ENCODE measurements at regions not wholly inside any gene's neighbourhood (a gene's known extent, or its start where the extent isn't known, plus 50 kb on each side); places are given as distances from the start of the nearest gene placed in this dataset.

- Histone ChIP-seq H2AK5ac (ENCODE audit: low read length) (no peak overlapping the region), H3K4me3 (ENCODE audit: low read depth, low read length) (no peak overlapping the region)
- DNase-seq = no peak
Measured at GRCh38 chr13:58879114-58879513, 1247.6 kb downstream of the PCDH17 start.

DNA sequence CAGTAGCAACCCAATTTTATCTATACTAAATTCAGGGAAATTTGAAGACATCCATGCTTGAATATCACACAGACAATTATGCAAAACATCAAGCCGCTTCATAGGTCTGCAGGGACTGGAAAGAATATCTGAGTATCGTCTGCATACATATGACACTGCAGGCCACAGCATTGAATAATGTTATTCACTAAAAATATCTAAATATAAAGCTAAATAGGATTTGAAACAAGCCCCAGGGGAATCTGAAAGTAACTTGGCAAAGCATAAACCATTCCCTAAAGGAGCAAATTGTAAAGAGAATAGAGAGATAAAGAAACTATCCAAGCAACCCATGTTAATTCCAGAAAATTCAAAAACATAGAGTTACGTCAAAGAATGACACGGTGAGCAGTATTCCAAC, 1251.0 kb downstream of the PCDH17 start:
- DNase-seq = no peak
- Histone ChIP-seq H2BK12ac (ENCODE audit: low read length) (no peak overlapping the region), H3K4ac (ENCODE audit: low read depth, low read length) (no peak overlapping the region), H3K4me2 (ENCODE audit: low read length) (no peak overlapping the region), H3K18ac (ENCODE audit: low read length) (no peak overlapping the region), H2AK5ac (ENCODE audit: low read length) (no peak overlapping the region), H2BK5ac (ENCODE audit: low read depth, low read length, poor library complexity) (no peak overlapping the region), H4K12ac (ENCODE audit: low read depth, low read length) (no peak overlapping the region), H3K4me1 (ENCODE audit: control insufficient read depth in 1 of 2, insufficient read depth in 2 of 2, low read length in 2 of 2) (no peaks in the 10 kb centered on the region), H4K8ac (ENCODE audit: low read depth, low read length) (no peak overlapping the region), H2BK120ac (ENCODE audit: insufficient read depth, low read length, poor library complexity) (no peak overlapping the region), H3K36me3 (ENCODE audit: control insufficient read depth in 1 of 2, insufficient read depth in 2 of 2, low read length in 2 of 2) (no peaks in the 10 kb centered on the region), H4K91ac (ENCODE audit: low read depth, low read length) (no peak overlapping the region), H3K27ac (ENCODE audit: low read depth, low read length) (no peak overlapping the region), H3K9ac (ENCODE audit: low read length) (no peak overlapping the region), H3K14ac (ENCODE audit: low read length) (no peak overlapping the region), H2AFZ (ENCODE audit: insufficient read depth, low read length, poor library complexity) (no peak overlapping the region), H3K27me3 (ENCODE audit: insufficient read depth, low read length) (no peaks in the 10 kb centered on the region), H3K79me1 (ENCODE audit: low read length) (no peaks in the 10 kb centered on the region), H3K4me3 (ENCODE audit: low read depth, low read length) (no peak overlapping the region), H3K23ac (ENCODE audit: low read length) (no peak overlapping the region), H3K9me3 (ENCODE audit: insufficient read depth, low read depth, low read length) (no peaks in the 10 kb centered on the region), H3K79me2 (ENCODE audit: control insufficient read depth, insufficient read depth, low read length, poor library complexity) (no peaks in the 10 kb centered on the region)
- no CpG with 5 or more reads among the region's 4 CpGs for WGBS (ENCODE audit: extremely low coverage, insufficient coverage, insufficient read length)

More at GRCh38 chr13:58879114-58879513, 1247.6 kb downstream of the PCDH17 start:
- no peaks in the 10 kb centered on the region for H3K79me2 ChIP-seq (ENCODE audit: control insufficient read depth, insufficient read depth, low read length, poor library complexity)
- H3K18ac ChIP-seq (ENCODE audit: low read length) = no peak overlapping the region
- no peak overlapping the region for H2BK120ac ChIP-seq (ENCODE audit: insufficient read depth, low read length, poor library complexity)
- no peaks in the 10 kb centered on the region for H3K79me1 ChIP-seq (ENCODE audit: low read length)
- H2BK12ac ChIP-seq (ENCODE audit: low read length) = no peak overlapping the region
- H3K9me3 ChIP-seq (ENCODE audit: insufficient read depth, low read depth, low read length) = no peaks in the 10 kb centered on the region
- no peak overlapping the region for H4K8ac ChIP-seq (ENCODE audit: low read depth, low read length)
- no peak overlapping the region for H3K23ac ChIP-seq (ENCODE audit: low read length)
- no peaks in the 10 kb centered on the region for H3K36me3 ChIP-seq (ENCODE audit: control insufficient read depth in 1 of 2, insufficient read depth in 2 of 2, low read length in 2 of 2)
- H3K4ac ChIP-seq (ENCODE audit: low read depth, low read length) = no peak overlapping the region
- no peaks in the 10 kb centered on the region for H3K4me1 ChIP-seq (ENCODE audit: control insufficient read depth in 1 of 2, insufficient read depth in 2 of 2, low read length in 2 of 2)
- no peak overlapping the region for H3K9ac ChIP-seq (ENCODE audit: low read length)
- H4K12ac ChIP-seq (ENCODE audit: low read depth, low read length) = no peak overlapping the region
- H3K4me2 ChIP-seq (ENCODE audit: low read length) = no peak overlapping the region
- H2AFZ ChIP-seq (ENCODE audit: insufficient read depth, low read length, poor library complexity) = no peak overlapping the region
- H3K14ac ChIP-seq (ENCODE audit: low read length) = no peak overlapping the region
- no peak overlapping the region for H3K27ac ChIP-seq (ENCODE audit: low read depth, low read length)
- H2BK5ac ChIP-seq (ENCODE audit: low read depth, low read length, poor library complexity) = no peak overlapping the region
- H4K91ac ChIP-seq (ENCODE audit: low read depth, low read length) = no peak overlapping the region
- no peaks in the 10 kb centered on the region for H3K27me3 ChIP-seq (ENCODE audit: insufficient read depth, low read length)

DNA sequence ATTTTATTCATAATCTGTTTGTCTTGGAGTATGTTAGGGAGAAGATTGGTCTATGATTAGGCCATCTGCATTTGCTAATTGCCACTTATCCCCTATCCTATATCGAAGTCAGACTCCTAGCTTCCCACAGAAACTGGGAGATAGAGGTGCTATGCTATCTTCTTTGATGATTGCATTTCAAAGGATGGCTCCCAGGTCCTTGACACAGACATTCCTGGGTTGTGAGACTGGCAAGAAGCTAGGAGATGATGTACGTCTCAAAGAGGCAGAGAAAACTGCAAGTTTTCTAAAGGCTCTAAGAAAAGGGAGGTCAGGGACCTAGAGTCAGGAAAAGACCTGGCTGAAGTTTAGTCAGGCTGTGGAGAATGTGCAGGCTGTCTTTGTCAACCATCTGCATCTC, 1251.9 kb downstream of the PCDH17 start:
- WGBS (ENCODE audit: extremely low coverage, insufficient coverage, insufficient read length) = no CpG with 5 or more reads among the region's 2 CpGs

DNA sequence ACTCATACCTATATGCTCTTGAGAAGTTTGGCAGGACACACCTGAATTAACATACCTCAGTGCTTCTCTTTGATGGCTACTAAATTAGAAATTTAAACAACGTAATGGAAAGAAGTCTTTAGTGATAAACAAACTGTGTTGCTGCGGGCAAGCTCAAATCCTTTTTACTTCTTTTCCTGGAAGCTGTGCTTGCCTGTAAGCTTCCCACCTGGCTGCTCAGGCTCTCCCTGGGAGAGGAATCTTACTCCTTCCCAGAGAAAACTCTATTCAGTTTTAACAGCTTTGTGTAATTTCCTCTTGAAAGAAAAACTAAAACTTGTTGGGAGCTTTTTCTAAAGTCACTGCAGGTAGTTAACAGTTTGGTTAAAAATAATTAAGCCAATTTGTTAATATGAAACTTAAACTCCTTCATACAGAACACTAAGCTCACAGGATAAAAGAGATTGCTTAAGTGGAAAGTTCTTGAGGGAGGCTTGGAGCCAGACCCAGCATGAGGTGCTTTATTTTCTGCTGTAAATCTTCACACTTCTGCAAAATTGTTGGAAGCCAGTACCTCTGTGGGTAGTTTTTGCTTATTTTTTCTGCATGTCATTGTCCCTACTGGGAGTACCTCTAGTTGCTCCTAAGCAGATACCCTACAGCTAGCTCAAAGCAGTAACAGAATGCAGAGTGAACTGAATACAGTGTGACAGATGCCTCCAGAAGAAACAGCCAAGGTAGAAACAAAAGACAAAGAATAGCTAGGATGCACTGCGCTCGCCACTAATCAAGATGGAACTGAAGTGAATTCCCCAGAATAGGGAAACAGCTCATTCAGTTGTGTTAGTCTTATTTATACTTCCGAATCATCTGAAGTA, 1253.0 kb downstream of the PCDH17 start:
- Histone ChIP-seq H3K23ac (ENCODE audit: low read length) (no peak overlapping the region), H2BK120ac (ENCODE audit: insufficient read depth, low read length, poor library complexity) (no peak overlapping the region)

More for the DNA sequence above, 1251.9 kb downstream of the PCDH17 start:
- Histone ChIP-seq H3K18ac (ENCODE audit: low read length) (no peak overlapping the region), H4K91ac (ENCODE audit: low read depth, low read length) (no peak overlapping the region), H3K79me1 (ENCODE audit: low read length) (no peaks in the 10 kb centered on the region), H2BK5ac (ENCODE audit: low read depth, low read length, poor library complexity) (no peak overlapping the region), H3K9me3 (ENCODE audit: insufficient read depth, low read depth, low read length) (no peaks in the 10 kb centered on the region), H3K4me2 (ENCODE audit: low read length) (no peak overlapping the region), H3K4me3 (ENCODE audit: low read depth, low read length) (no peak overlapping the region), H2AFZ (ENCODE audit: insufficient read depth, low read length, poor library complexity) (no peak overlapping the region), H2BK12ac (ENCODE audit: low read length) (no peak overlapping the region), H2BK120ac (ENCODE audit: insufficient read depth, low read length, poor library complexity) (no peak overlapping the region), H4K8ac (ENCODE audit: low read depth, low read length) (no peak overlapping the region), H2AK5ac (ENCODE audit: low read length) (no peak overlapping the region), H3K23ac (ENCODE audit: low read length) (no peak overlapping the region), H3K27ac (ENCODE audit: low read depth, low read length) (no peak overlapping the region), H3K14ac (ENCODE audit: low read length) (no peak overlapping the region), H3K27me3 (ENCODE audit: insufficient read depth, low read length) (no peaks in the 10 kb centered on the region), H3K79me2 (ENCODE audit: control insufficient read depth, insufficient read depth, low read length, poor library complexity) (no peaks in the 10 kb centered on the region), H3K9ac (ENCODE audit: low read length) (no peak overlapping the region), H4K12ac (ENCODE audit: low read depth, low read length) (no peak overlapping the region), H3K36me3 (ENCODE audit: control insufficient read depth in 1 of 2, insufficient read depth in 2 of 2, low read length in 2 of 2) (no peaks in the 10 kb centered on the region), H3K4ac (ENCODE audit: low read depth, low read length) (no peak overlapping the region), H3K4me1 (ENCODE audit: control insufficient read depth in 1 of 2, insufficient read depth in 2 of 2, low read length in 2 of 2) (no peaks in the 10 kb centered on the region)
- DNase-seq = no peak

More for the DNA sequence above, 1253.0 kb downstream of the PCDH17 start:
- H3K14ac ChIP-seq (ENCODE audit: low read length) = no peak overlapping the region
- H4K8ac ChIP-seq (ENCODE audit: low read depth, low read length) = no peak overlapping the region
- H2BK12ac ChIP-seq (ENCODE audit: low read length) = no peak overlapping the region
- H4K12ac ChIP-seq (ENCODE audit: low read depth, low read length) = no peak overlapping the region
- no peak overlapping the region for H2AK5ac ChIP-seq (ENCODE audit: low read length)
- H3K18ac ChIP-seq (ENCODE audit: low read length) = no peak overlapping the region
- DNase-seq = no peak
- H3K79me2 ChIP-seq (ENCODE audit: control insufficient read depth, insufficient read depth, low read length, poor library complexity) = no peaks in the 10 kb centered on the region
- H3K4me3 ChIP-seq (ENCODE audit: low read depth, low read length) = no peak overlapping the region
- H2BK5ac ChIP-seq (ENCODE audit: low read depth, low read length, poor library complexity) = no peak overlapping the region
- no peak overlapping the region for H2AFZ ChIP-seq (ENCODE audit: insufficient read depth, low read length, poor library complexity)
- H3K36me3 ChIP-seq (ENCODE audit: control insufficient read depth in 1 of 2, insufficient read depth in 2 of 2, low read length in 2 of 2) = no peaks in the 10 kb centered on the region
- H3K79me1 ChIP-seq (ENCODE audit: low read length) = no peaks in the 10 kb centered on the region
- no peak overlapping the region for H3K4me2 ChIP-seq (ENCODE audit: low read length)
- H3K27ac ChIP-seq (ENCODE audit: low read depth, low read length) = no peak overlapping the region
- WGBS (ENCODE audit: extremely low coverage, insufficient coverage, insufficient read length) = no CpG with 5 or more reads among the region's 5 CpGs
- H3K9me3 ChIP-seq (ENCODE audit: insufficient read depth, low read depth, low read length) = no peaks in the 10 kb centered on the region
- H3K4me1 ChIP-seq (ENCODE audit: control insufficient read depth in 1 of 2, insufficient read depth in 2 of 2, low read length in 2 of 2) = no peaks in the 10 kb centered on the region
- H3K9ac ChIP-seq (ENCODE audit: low read length) = no peak overlapping the region
- H4K91ac ChIP-seq (ENCODE audit: low read depth, low read length) = no peak overlapping the region
- H3K4ac ChIP-seq (ENCODE audit: low read depth, low read length) = no peak overlapping the region
- H3K27me3 ChIP-seq (ENCODE audit: insufficient read depth, low read length) = no peaks in the 10 kb centered on the region

Measured in trophoblast cell (in vitro differentiated cells and primary cell).